ENCODE measurements at regions not wholly inside any gene's neighbourhood (a gene's known extent, or its start where the extent isn't known, plus 50 kb on each side); places are given as distances from the start of the nearest gene placed in this dataset.
"Not testable (repeated sequence)": the region's sequence is repeated elsewhere in the genome, so short reads cannot be mapped to it uniquely, and the experiment has no call there.

- Mint-ChIP-seq H3K4me3 (no peak overlapping the region), H3K9me3 (no peaks in the 10 kb centered on the region)
Observed at GRCh38 chr10:18918532-18918931, 130.1 kb upstream of the MALRD1 start.

DNA sequence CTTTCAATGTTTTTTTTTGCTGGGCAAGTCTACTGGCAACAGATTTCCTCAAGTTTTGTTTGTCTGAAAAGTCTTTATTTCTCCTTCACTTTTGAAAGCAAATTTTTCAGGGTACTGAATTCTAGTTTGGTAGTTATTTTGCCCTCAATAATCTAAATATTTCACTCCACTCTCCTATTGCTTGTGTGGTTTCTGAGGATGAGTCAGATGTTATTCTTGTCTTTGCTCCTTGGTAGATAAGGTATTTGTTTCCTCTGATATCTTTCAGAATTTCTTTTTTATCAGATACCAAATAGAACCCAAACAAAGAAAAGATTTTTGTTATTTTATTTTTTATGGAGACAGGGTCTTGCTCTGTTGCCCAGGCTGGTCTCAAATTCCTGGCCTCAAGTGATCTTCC lies 99.2 kb upstream of the MALRD1 start:
- no peak overlapping the region for H3K4me3 Mint-ChIP-seq
- no peaks in the 10 kb centered on the region for H3K27me3 Mint-ChIP-seq
- no peaks in the 10 kb centered on the region for H3K36me3 Mint-ChIP-seq
- no peak for DNase-seq (ENCODE audit: extremely low spot score, unreplicated experiment)
- H3K9me3 Mint-ChIP-seq = no peaks in the 10 kb centered on the region
- TF ChIP-seq, protein P1, sequence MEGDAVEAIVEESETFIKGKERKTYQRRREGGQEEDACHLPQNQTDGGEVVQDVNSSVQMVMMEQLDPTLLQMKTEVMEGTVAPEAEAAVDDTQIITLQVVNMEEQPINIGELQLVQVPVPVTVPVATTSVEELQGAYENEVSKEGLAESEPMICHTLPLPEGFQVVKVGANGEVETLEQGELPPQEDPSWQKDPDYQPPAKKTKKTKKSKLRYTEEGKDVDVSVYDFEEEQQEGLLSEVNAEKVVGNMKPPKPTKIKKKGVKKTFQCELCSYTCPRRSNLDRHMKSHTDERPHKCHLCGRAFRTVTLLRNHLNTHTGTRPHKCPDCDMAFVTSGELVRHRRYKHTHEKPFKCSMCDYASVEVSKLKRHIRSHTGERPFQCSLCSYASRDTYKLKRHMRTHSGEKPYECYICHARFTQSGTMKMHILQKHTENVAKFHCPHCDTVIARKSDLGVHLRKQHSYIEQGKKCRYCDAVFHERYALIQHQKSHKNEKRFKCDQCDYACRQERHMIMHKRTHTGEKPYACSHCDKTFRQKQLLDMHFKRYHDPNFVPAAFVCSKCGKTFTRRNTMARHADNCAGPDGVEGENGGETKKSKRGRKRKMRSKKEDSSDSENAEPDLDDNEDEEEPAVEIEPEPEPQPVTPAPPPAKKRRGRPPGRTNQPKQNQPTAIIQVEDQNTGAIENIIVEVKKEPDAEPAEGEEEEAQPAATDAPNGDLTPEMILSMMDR (conservative IDR thresholded peaks at IDR 0.05) = no peak
- H3K27ac Mint-ChIP-seq = no peak overlapping the region
- no peaks in the 10 kb centered on the region for H3K4me1 Mint-ChIP-seq (ENCODE audit: unreplicated experiment)

More at GRCh38 chr10:18918532-18918931, 130.1 kb upstream of the MALRD1 start:
- H3K36me3 Mint-ChIP-seq = no peaks in the 10 kb centered on the region
- H3K4me1 Mint-ChIP-seq (ENCODE audit: unreplicated experiment) = no peaks in the 10 kb centered on the region
- H3K27ac Mint-ChIP-seq = no peak overlapping the region
- H3K27me3 Mint-ChIP-seq = no peaks in the 10 kb centered on the region
- no peak for DNase-seq (ENCODE audit: extremely low spot score, unreplicated experiment)
- TF ChIP-seq, protein P1 (conservative IDR thresholded peaks at IDR 0.05) = no peak

DNA sequence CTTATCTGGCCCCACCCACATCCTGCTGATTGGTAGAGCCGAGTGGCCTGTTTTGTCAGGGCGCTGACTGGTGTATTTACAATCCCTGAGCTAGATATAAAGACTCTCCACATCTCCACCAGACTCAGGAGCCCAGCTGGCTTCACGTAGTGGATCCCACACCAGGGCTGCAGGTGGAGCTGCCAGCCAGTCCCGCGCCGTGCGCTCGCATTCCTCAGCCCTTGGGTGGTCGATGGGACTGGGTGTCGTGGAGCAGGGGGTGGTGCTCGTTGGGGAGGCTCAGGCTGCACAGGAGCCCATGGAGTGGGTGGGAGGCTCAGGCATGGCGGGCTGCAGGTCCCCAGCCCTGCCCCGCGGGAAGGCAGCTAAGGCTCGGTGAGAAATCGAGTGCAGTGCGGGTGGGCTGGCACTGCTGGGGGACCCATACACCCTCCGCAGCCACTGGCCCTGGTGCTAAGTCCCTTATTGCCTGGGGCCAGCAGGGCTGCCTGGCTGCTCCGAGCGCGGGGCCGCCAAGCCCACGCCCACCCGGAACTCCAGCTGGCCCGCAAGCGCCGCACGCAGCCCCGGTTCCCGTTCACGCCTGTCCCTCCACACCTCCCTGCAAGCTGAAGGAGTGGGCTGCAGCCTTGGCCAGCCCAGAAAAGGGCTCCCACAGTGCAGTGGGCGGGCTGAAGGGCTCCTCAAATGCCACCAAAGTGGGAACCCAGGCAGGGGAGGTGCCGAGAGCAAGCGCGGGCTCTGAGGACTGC lies 97.4 kb upstream of the MALRD1 start:
- not testable (repeated sequence) for H3K27me3 Mint-ChIP-seq; H3K4me3 Mint-ChIP-seq; H3K36me3 Mint-ChIP-seq; H3K27ac Mint-ChIP-seq; H3K4me1 Mint-ChIP-seq (ENCODE audit: unreplicated experiment); DNase-seq (ENCODE audit: extremely low spot score, unreplicated experiment); H3K9me3 Mint-ChIP-seq

DNA sequence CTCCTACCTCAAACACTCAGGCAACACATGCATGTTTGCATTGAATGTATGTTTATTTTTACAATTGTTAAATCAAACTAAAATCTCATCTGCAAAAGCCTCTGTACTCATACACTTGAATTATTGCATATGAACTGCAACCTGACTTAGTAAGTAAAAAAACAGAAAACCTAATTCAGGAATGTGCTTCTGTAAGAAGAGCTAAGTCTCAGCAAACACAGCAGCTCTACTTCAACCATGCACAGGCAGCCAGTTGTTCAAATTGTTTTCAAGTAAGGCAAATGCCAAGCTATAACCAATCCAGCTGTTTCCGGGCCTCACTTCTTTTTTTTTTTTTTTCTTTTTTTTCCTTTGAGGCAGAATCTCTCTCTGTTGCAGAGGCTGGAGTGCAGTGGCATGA lies 93.5 kb upstream of the MALRD1 start:
- Mint-ChIP-seq H3K36me3 (no peaks in the 10 kb centered on the region), H3K4me3 (no peak overlapping the region), H3K9me3 (no peaks in the 10 kb centered on the region), H3K4me1 (ENCODE audit: unreplicated experiment) (peaks cover 3% of the 10 kb centered on the region), H3K27ac (no peak overlapping the region), H3K27me3 (no peaks in the 10 kb centered on the region)
- DNase-seq (ENCODE audit: extremely low spot score, unreplicated experiment) = no peak
- TF ChIP-seq, protein P1 (conservative IDR thresholded peaks at IDR 0.05) = no peak

GRCh38 chr10:18959369-18959768 lies 89.2 kb upstream of the MALRD1 start:
- Mint-ChIP-seq H3K4me3 (no peak overlapping the region), H3K9me3 (no peaks in the 10 kb centered on the region), H3K36me3 (no peaks in the 10 kb centered on the region), H3K27ac (no peak overlapping the region), H3K27me3 (no peaks in the 10 kb centered on the region), H3K4me1 (ENCODE audit: unreplicated experiment) (peaks cover 3% of the 10 kb centered on the region)
- TF ChIP-seq, protein P1 (conservative IDR thresholded peaks at IDR 0.05) = no peak
- no peak for DNase-seq (ENCODE audit: extremely low spot score, unreplicated experiment)

- no peak overlapping the region for H3K4me3 Mint-ChIP-seq
- DNase-seq (ENCODE audit: extremely low spot score, unreplicated experiment) = no peak
- H3K27ac Mint-ChIP-seq = no peak overlapping the region
- no peaks in the 10 kb centered on the region for H3K36me3 Mint-ChIP-seq
- no peaks in the 10 kb centered on the region for H3K9me3 Mint-ChIP-seq
- no peaks in the 10 kb centered on the region for H3K4me1 Mint-ChIP-seq (ENCODE audit: unreplicated experiment)
- TF ChIP-seq, protein P1 (conservative IDR thresholded peaks at IDR 0.05) = no peak
- no peaks in the 10 kb centered on the region for H3K27me3 Mint-ChIP-seq
Observed at GRCh38 chr10:18960466-18961079, 88.0 kb upstream of the MALRD1 start.

Measured in type B pancreatic cell (in vitro differentiated cells).